Erythroblast (primary cell): ENCODE measurements at regions not wholly inside any gene's neighbourhood (a gene's known extent, or its start where the extent isn't known, plus 50 kb on each side); places are given as distances from the start of the nearest gene placed in this dataset.

Experiments used
- GATA1 ChIP-seq: IDR thresholded peaks from 2 replicates; pipeline ENCODE4 v1.6.1; 2011; ENCODE audit warnings: low read depth, mild to moderate bottlenecking, control low read depth, low read length, moderate library complexity
- POLR2A ChIP-seq: IDR thresholded peaks from 2 replicates; pipeline ENCODE4 v1.6.1; 2011; ENCODE audit warnings: mild to moderate bottlenecking, low read length

DNA sequence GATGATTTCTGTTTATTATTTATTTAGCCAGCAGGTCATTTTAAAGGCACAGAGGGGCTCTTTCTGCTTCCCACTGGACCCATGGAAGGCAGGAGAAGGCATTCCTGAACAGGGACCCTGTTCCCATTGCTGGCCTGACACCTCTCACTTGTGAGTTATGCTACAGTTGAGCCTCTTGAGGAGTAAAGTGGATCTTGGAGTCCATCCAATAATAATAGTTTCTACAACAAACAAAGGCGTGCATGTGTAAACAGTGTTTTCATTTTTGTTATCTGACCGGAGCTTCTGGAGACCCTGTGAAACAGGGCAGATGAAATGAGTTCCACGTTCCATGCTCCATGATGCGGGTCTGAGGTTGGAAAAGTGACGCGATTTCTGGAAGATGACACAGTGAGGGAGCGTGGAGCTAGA, 127.3 kb upstream of the HABP2 start:
- TF ChIP-seq POLR2A (no peak), GATA1 (no peak)
